ENCODE measurements at regions not wholly inside any gene's neighbourhood (a gene's known extent, or its start where the extent isn't known, plus 50 kb on each side); places are given as distances from the start of the nearest gene placed in this dataset.
"Not testable (repeated sequence)": the region's sequence is repeated elsewhere in the genome, so short reads cannot be mapped to it uniquely, and the experiment has no call there.

- no peaks in the 10 kb centered on the region for H3K36me3 Mint-ChIP-seq
- DNase-seq (ENCODE audit: low spot score in 2 of 2) (no peak), ATAC-seq (ENCODE audit: low read depth) (no peak)
- H3K27ac Mint-ChIP-seq = no peak overlapping the region
- no peak overlapping the region for H3K4me3 Mint-ChIP-seq
- peaks cover 3% of the 10 kb centered on the region for H3K4me1 Mint-ChIP-seq
- no peaks in the 10 kb centered on the region for H3K9me3 Mint-ChIP-seq
- no peaks in the 10 kb centered on the region for H3K27me3 Mint-ChIP-seq
Observed at GRCh38 chrX:16067886-16068515, 55.4 kb upstream of the GRPR start.

- DNase-seq (ENCODE audit: low spot score in 2 of 2) = no peak
- Mint-ChIP-seq H3K4me3 (no peak overlapping the region), H3K27me3 (no peaks in the 10 kb centered on the region), H3K9me3 (no peaks in the 10 kb centered on the region), H3K4me1 (peaks cover 11% of the 10 kb centered on the region), H3K27ac (no peak overlapping the region), H3K36me3 (no peaks in the 10 kb centered on the region)
- ATAC-seq (ENCODE audit: low read depth) = no peak
Observed at GRCh38 chrX:16063921-16064320, 59.4 kb upstream of the GRPR start.

GRCh38 chrX:16063141-16063540, 60.2 kb upstream of the GRPR start:
- Mint-ChIP-seq H3K9me3 (no peaks in the 10 kb centered on the region), H3K27ac (no peak overlapping the region), H3K4me1 (peaks cover 11% of the 10 kb centered on the region), H3K27me3 (no peaks in the 10 kb centered on the region), H3K36me3 (no peaks in the 10 kb centered on the region), H3K4me3 (no peak overlapping the region)
- DNase-seq (ENCODE audit: low spot score in 2 of 2) (no peak), ATAC-seq (ENCODE audit: low read depth) (no peak)

GRCh38 chrX:16061296-16061695, 62.1 kb upstream of the GRPR start:
- Mint-ChIP-seq H3K27me3 (no peaks in the 10 kb centered on the region), H3K36me3 (no peaks in the 10 kb centered on the region), H3K4me1 (peaks cover 8% of the 10 kb centered on the region), H3K27ac (no peak overlapping the region), H3K4me3 (no peak overlapping the region), H3K9me3 (no peaks in the 10 kb centered on the region)
- DNase-seq (ENCODE audit: low spot score in 2 of 2) (no peak), ATAC-seq (ENCODE audit: low read depth) (no peak)

GRCh38 chrX:16060252-16060651, 63.1 kb upstream of the GRPR start:
- H3K4me3 Mint-ChIP-seq = no peak overlapping the region

GRCh38 chrX:16049126-16049525, 74.2 kb upstream of the GRPR start:
- H3K27ac Mint-ChIP-seq = not testable (repeated sequence)

More at GRCh38 chrX:16060252-16060651, 63.1 kb upstream of the GRPR start:
- Mint-ChIP-seq H3K9me3 (no peaks in the 10 kb centered on the region), H3K27ac (no peak overlapping the region), H3K4me1 (peaks cover 8% of the 10 kb centered on the region), H3K27me3 (no peaks in the 10 kb centered on the region), H3K36me3 (no peaks in the 10 kb centered on the region)
- DNase-seq (ENCODE audit: low spot score in 2 of 2) (no peak), ATAC-seq (ENCODE audit: low read depth) (no peak)

GRCh38 chrX:16042980-16043379, 80.4 kb upstream of the GRPR start:
- Mint-ChIP-seq H3K4me3 (no peak overlapping the region), H3K27me3 (no peaks in the 10 kb centered on the region), H3K9me3 (no peaks in the 10 kb centered on the region)

More at GRCh38 chrX:16049126-16049525, 74.2 kb upstream of the GRPR start:
- not testable (repeated sequence) for H3K36me3 Mint-ChIP-seq; H3K9me3 Mint-ChIP-seq; H3K27me3 Mint-ChIP-seq; H3K4me3 Mint-ChIP-seq; H3K4me1 Mint-ChIP-seq; ATAC-seq (ENCODE audit: low read depth); DNase-seq (ENCODE audit: low spot score in 2 of 2)

GRCh38 chrX:16039834-16040233, 83.5 kb upstream of the GRPR start:
- Mint-ChIP-seq H3K27ac (peak overlapping the region; percentile 22), H3K36me3 (no peaks in the 10 kb centered on the region), H3K4me1 (peaks cover 10% of the 10 kb centered on the region), H3K27me3 (no peaks in the 10 kb centered on the region), H3K9me3 (peaks cover 3% of the 10 kb centered on the region), H3K4me3 (no peak overlapping the region)
- no peak for DNase-seq (ENCODE audit: low spot score in 2 of 2)
- no peak for ATAC-seq (ENCODE audit: low read depth)

More at GRCh38 chrX:16042980-16043379, 80.4 kb upstream of the GRPR start:
- Mint-ChIP-seq H3K27ac (no peak overlapping the region), H3K36me3 (no peaks in the 10 kb centered on the region), H3K4me1 (peaks cover 10% of the 10 kb centered on the region)
- no peak for ATAC-seq (ENCODE audit: low read depth)
- no peak for DNase-seq (ENCODE audit: low spot score in 2 of 2)

GRCh38 chrX:16039363-16039762, 84.0 kb upstream of the GRPR start:
- DNase-seq (ENCODE audit: low spot score in 2 of 2) (no peak), ATAC-seq (ENCODE audit: low read depth) (no peak)
- Mint-ChIP-seq H3K4me3 (no peak overlapping the region), H3K36me3 (no peaks in the 10 kb centered on the region), H3K4me1 (peaks cover 10% of the 10 kb centered on the region), H3K27me3 (no peaks in the 10 kb centered on the region), H3K27ac (peak overlapping the region; percentile 22), H3K9me3 (peaks cover 3% of the 10 kb centered on the region)

GRCh38 chrX:16033331-16033730, 90.0 kb upstream of the GRPR start:
- Mint-ChIP-seq H3K4me1 (peaks cover 6% of the 10 kb centered on the region), H3K27ac (no peak overlapping the region), H3K36me3 (no peaks in the 10 kb centered on the region), H3K27me3 (no peaks in the 10 kb centered on the region), H3K9me3 (peaks cover 3% of the 10 kb centered on the region), H3K4me3 (no peak overlapping the region)
- ATAC-seq (ENCODE audit: low read depth) (no peak), DNase-seq (ENCODE audit: low spot score in 2 of 2) (no peak)

GRCh38 chrX:16028576-16028975, 94.8 kb upstream of the GRPR start:
- H3K9me3 Mint-ChIP-seq = no peaks in the 10 kb centered on the region
- H3K27me3 Mint-ChIP-seq = no peaks in the 10 kb centered on the region

GRCh38 chrX:16023790-16024734, 99.3 kb upstream of the GRPR start:
- ATAC-seq (ENCODE audit: low read depth) (no peak), DNase-seq (ENCODE audit: low spot score in 2 of 2) (no peak)
- no peaks in the 10 kb centered on the region for H3K27me3 Mint-ChIP-seq
- H3K27ac Mint-ChIP-seq = no peak overlapping the region
- no peaks in the 10 kb centered on the region for H3K36me3 Mint-ChIP-seq
- H3K4me1 Mint-ChIP-seq = peaks cover 7% of the 10 kb centered on the region
- no peaks in the 10 kb centered on the region for H3K9me3 Mint-ChIP-seq
- H3K4me3 Mint-ChIP-seq = no peak overlapping the region

More at GRCh38 chrX:16028576-16028975, 94.8 kb upstream of the GRPR start:
- ATAC-seq (ENCODE audit: low read depth) = no peak
- peaks cover 9% of the 10 kb centered on the region for H3K4me1 Mint-ChIP-seq
- DNase-seq (ENCODE audit: low spot score in 2 of 2) = no peak
- no peak overlapping the region for H3K27ac Mint-ChIP-seq
- H3K4me3 Mint-ChIP-seq = no peak overlapping the region
- H3K36me3 Mint-ChIP-seq = no peaks in the 10 kb centered on the region

GRCh38 chrX:16022580-16023200, 100.7 kb upstream of the GRPR start:
- no peaks in the 10 kb centered on the region for H3K36me3 Mint-ChIP-seq
- ATAC-seq (ENCODE audit: low read depth) (no peak), DNase-seq (ENCODE audit: low spot score in 2 of 2) (no peak)
- no peak overlapping the region for H3K4me3 Mint-ChIP-seq
- H3K27me3 Mint-ChIP-seq = no peaks in the 10 kb centered on the region
- peaks cover 3% of the 10 kb centered on the region for H3K4me1 Mint-ChIP-seq
- no peak overlapping the region for H3K27ac Mint-ChIP-seq
- no peaks in the 10 kb centered on the region for H3K9me3 Mint-ChIP-seq

- Mint-ChIP-seq H3K36me3 (no peaks in the 10 kb centered on the region), H3K9me3 (no peaks in the 10 kb centered on the region), H3K4me1 (no peaks in the 10 kb centered on the region), H3K27me3 (no peaks in the 10 kb centered on the region), H3K4me3 (no peak overlapping the region), H3K27ac (no peak overlapping the region)
- DNase-seq (ENCODE audit: low spot score in 2 of 2) (no peak), ATAC-seq (ENCODE audit: low read depth) (no peak)
Observed at GRCh38 chrX:16018291-16018690, 105.1 kb upstream of the GRPR start.
